Adrenal gland (tissue), 9 donors: ENCODE measurements at regions not wholly inside any gene's neighbourhood (a gene's known extent, or its start where the extent isn't known, plus 50 kb on each side); places are given as distances from the start of the nearest gene placed in this dataset.

Source experiments
- DNase-seq, 7 donors: peaks; one replicate each; pipeline ENCODE4 v3.0.0-alpha.2; 2019 to 2020
- H3K27ac ChIP-seq, 5 donors: fragments of 200-600 bp; sonication (generic) in 4 of 5; 1 replicate in 3 of 5; 2 replicates in 2 of 5; pipeline versions ENCODE4 v1.5.1 to v1.8.0; 2016 to 2020; ENCODE audit warnings: mild to moderate bottlenecking in 1 of 5
- H3K27me3 ChIP-seq: fragments of 200-600 bp; 2 replicates; pipeline ENCODE4 v1.8.0; 2021
- H3K36me3 ChIP-seq, 2 donors: fragments of 200-600 bp; replicated peaks in 1 of 2; 1 replicate in 1 of 2; 2 replicates in 1 of 2; pipeline versions ENCODE4 v1.5.1 to v1.8.0; 2018 to 2022
- H3K4me1 ChIP-seq, 2 donors: fragments of 200-600 bp; replicated peaks in 1 of 2; 1 replicate in 1 of 2; 2 replicates in 1 of 2; pipeline versions ENCODE4 v1.5.1 to v1.8.0; 2018 to 2021
- H3K4me3 ChIP-seq, 4 donors: fragments of 200-600 bp; sonication (generic) in 3 of 4; one replicate each; pipeline ENCODE4 v1.5.1; 2016 to 2018
- H3K9me3 ChIP-seq, 3 donors: fragments of 200-600 bp; sonication (generic) in 1 of 3; replicated peaks in 1 of 3; 1 replicate in 2 of 3; 2 replicates in 1 of 3; pipeline versions ENCODE4 v1.5.1 to v1.8.0; 2016 to 2021
- POLR2A ChIP-seq, 2 donors: fragments of 450-650 bp; IDR thresholded peaks; one replicate each; pipeline ENCODE4 v1.6.1; 2017; ENCODE audit warnings: antibody characterized with exemption in 2 of 2, mild to moderate bottlenecking in 2 of 2, moderate library complexity in 1 of 2
- WGBS, 4 donors: extraction: QIAGEN DNeasy Blood & Tissue Kit in 2 of 4; methylation state at CpG; one replicate each; pipeline versions ENCODE4 v1.1.5 to v1.1.7; 2013 to 2017; 5-methylcytosine and 5-hydroxymethylcytosine counted together
- intact Hi-C, 2 donors: fragments of 100-400 bp; cut with DNase I; formaldehyde crosslinking; loops; one replicate each; pipeline versions ENCODE4 v1.14.1 to v1.15.0; 2022 to 2023
- TF ChIP-seq, protein P1 (sequence below), 6 experiments: fragments of 450-650 bp in 4 of 6; fragments of 200-600 bp in 2 of 6; sonication (generic) in 1 of 6; IDR thresholded peaks; 1 replicate in 5 of 6; 2 replicates in 1 of 6; pipeline versions ENCODE4 v1.5.1 to v1.8.0; 2016 to 2021; ENCODE audit warnings: antibody characterized with exemption in 6 of 6, mild to moderate bottlenecking in 2 of 6, moderate library complexity in 1 of 6
- donor health status: healthy with polysubstance abuse.
- donor health status: Bipolar disorder and iron deficiency.
- donor health status: DM: yes; HTN: yes; CAD: no.
- donor health status: DM: no; HTN: no; CAD: no.
- donor health status: DM: no; HTN: no; CAD: no.

DNA sequence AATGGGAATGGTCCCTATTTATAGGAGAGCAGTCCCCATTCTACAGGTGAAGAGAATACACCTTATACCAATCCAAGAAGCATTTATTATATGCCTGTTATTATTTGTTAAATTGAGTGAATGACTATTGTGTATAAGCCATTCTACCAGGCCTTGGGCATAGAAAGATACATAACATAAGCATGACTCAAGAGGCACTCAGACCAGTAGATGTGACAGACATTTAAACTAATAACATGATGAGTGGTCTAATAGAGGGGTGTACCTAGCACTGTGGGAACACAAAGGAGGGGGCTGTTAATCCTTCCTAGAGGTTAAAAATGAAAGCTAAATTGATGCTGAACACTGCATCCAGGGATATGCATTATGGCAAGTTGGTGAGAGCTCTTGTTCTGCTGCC lies 145.0 kb upstream of the TNC start:
- Histone ChIP-seq H3K27me3 (no peaks in the 10 kb centered on the region), H3K27ac (no peak overlapping the region), H3K4me3 (no peak overlapping the region), H3K36me3 (no peaks in the 10 kb centered on the region), H3K9me3 (no peaks in the 10 kb centered on the region), H3K4me1 (no peaks in the 10 kb centered on the region)
- no peak for DNase-seq
- TF ChIP-seq POLR2A (IDR thresholded peaks at IDR 0.05): no peak
- TF ChIP-seq, protein P1, sequence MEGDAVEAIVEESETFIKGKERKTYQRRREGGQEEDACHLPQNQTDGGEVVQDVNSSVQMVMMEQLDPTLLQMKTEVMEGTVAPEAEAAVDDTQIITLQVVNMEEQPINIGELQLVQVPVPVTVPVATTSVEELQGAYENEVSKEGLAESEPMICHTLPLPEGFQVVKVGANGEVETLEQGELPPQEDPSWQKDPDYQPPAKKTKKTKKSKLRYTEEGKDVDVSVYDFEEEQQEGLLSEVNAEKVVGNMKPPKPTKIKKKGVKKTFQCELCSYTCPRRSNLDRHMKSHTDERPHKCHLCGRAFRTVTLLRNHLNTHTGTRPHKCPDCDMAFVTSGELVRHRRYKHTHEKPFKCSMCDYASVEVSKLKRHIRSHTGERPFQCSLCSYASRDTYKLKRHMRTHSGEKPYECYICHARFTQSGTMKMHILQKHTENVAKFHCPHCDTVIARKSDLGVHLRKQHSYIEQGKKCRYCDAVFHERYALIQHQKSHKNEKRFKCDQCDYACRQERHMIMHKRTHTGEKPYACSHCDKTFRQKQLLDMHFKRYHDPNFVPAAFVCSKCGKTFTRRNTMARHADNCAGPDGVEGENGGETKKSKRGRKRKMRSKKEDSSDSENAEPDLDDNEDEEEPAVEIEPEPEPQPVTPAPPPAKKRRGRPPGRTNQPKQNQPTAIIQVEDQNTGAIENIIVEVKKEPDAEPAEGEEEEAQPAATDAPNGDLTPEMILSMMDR (IDR thresholded peaks at IDR 0.05): no peak
- intact Hi-C loops: no loop called here

DNA sequence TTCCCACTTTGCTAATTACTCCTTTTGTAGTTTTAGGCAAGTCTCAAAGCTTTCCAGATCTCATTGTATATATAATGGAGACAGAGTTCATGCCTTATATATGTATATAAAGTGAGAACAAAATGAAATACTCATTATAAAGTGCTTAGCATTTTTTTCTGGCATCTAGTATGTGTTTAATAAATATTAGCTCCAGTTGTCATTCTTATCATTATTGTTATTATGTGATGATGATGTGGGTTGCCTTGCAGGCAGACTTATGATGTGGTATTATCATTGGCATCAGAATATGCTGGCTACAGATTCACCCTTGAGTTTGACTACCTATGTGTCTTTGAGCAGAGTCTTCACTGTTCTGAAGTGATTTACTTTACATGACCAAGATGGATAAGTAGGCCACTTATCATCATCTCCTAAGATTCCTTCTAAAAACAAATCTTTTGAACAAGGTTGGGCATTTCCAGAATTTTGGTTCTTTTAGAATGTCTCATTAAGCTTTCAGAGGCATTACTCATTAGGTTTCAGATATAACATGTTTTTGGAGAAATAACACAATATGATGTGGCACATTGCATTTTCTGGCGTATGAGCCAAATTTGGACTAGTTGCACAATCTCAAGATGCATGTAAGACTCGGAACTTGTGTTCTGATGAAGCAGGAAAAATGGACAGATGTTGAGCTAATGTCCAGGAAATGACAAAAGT lies 145.6 kb upstream of the TNC start:
- TF ChIP-seq, protein P1 (IDR thresholded peaks at IDR 0.05): no peak
- TF ChIP-seq POLR2A (IDR thresholded peaks at IDR 0.05): no peak
- DNase-seq: no peak
- 69 to 85% (median 79%) methylated on average over 2 of the region's 2 CpGs for WGBS, 4 donors
- intact Hi-C loops: no loop called here
- no peaks in the 10 kb centered on the region for H3K36me3 ChIP-seq
- H3K4me3 ChIP-seq: no peak overlapping the region
- H3K27me3 ChIP-seq: no peaks in the 10 kb centered on the region
- no peaks in the 10 kb centered on the region for H3K4me1 ChIP-seq
- no peak overlapping the region for H3K27ac ChIP-seq
- no peaks in the 10 kb centered on the region for H3K9me3 ChIP-seq

DNA sequence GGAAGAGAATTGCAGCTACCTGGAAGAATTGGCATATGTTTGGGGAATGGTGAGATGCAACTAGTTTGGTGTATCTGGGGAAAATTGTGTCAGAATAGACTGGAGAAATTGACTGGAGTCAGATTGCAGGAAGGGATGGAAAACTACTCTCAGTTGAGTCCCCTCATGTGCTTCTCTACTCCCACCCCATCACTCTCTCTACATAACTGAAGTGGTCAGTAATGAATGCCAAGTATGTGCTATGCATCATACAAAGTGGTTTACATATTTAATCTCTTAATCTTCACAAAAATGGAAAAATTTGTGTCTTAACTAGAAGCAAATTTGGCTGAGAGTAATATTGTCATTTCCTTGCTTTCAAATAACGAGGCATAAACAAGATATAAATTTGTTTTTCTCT lies 146.4 kb upstream of the TNC start:
- Histone ChIP-seq H3K4me1 (no peaks in the 10 kb centered on the region), H3K4me3 (no peak overlapping the region), H3K27me3 (no peaks in the 10 kb centered on the region), H3K9me3 (no peaks in the 10 kb centered on the region), H3K36me3 (no peaks in the 10 kb centered on the region), H3K27ac (no peak overlapping the region)
- intact Hi-C loops: no loop called here
- TF ChIP-seq POLR2A (IDR thresholded peaks at IDR 0.05): no peak
- TF ChIP-seq, protein P1 (IDR thresholded peaks at IDR 0.05): no peak
- 50 to 77% (median 61%) methylated on average over 1 of the region's 1 CpG for WGBS, 4 donors
- DNase-seq: no peak

DNA sequence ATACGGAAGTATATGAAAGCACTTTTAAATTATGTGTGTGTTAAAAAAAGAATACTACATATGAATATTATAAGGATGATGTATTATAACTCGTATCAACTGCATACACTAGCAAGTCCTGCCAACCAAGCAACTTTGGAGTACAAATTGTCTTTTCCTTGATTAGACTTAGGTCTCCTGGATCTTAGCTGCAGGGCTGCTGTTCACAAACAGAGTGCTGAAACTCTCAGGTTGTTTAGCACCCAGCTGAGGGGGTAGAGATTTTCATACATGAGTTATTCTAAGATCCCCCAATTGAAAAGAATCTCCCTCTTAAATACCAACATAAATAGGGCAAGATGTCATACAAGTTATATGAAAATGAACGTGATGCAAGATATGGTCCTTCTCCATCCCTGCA lies 149.8 kb upstream of the TNC start:
- Histone ChIP-seq H3K4me3 (no peak overlapping the region), H3K9me3 (no peaks in the 10 kb centered on the region), H3K4me1 (no peaks in the 10 kb centered on the region), H3K27me3 (no peaks in the 10 kb centered on the region), H3K27ac (no peak overlapping the region), H3K36me3 (no peaks in the 10 kb centered on the region)
- TF ChIP-seq, protein P1 (IDR thresholded peaks at IDR 0.05): no peak
- no peak for TF ChIP-seq POLR2A (IDR thresholded peaks at IDR 0.05)
- intact Hi-C loops: no loop called here
- DNase-seq: no peak
- WGBS, 4 donors: 64 to 67% (median 64%) methylated on average over 3 of the region's 3 CpGs
